NCI-H1694 (cell line): ENCODE measurements at regions not wholly inside any gene's neighbourhood (a gene's known extent, or its start where the extent isn't known, plus 50 kb on each side); places are given as distances from the start of the nearest gene placed in this dataset.
A peak's percentile ranks its signal among the peaks of the same experiment; 100 is the strongest.

Experiments used
- DNase-seq: peaks from one replicate; lab custom pipeline; 2025; lab: John Stamatoyannopoulos, UW

GRCh38 chr18:32621034-32621433 lies 150.4 kb upstream of the GAREM1 start:
- no peak for DNase-seq

- DNase-seq, result no peak
These were observed 147.9 kb upstream of the GAREM1 start for GRCh38 chr18:32618546-32618945.

GRCh38 chr18:32613821-32614220 lies 143.1 kb upstream of the GAREM1 start:
- no peak for DNase-seq

GRCh38 chr18:32612651-32613050 lies 142.0 kb upstream of the GAREM1 start:
- no peak for DNase-seq

GRCh38 chr18:32610176-32610575 lies 139.5 kb upstream of the GAREM1 start:
- no peak for DNase-seq

- DNase-seq, result no peak
These were observed 137.1 kb upstream of the GAREM1 start for GRCh38 chr18:32607816-32608215.

- DNase-seq, result no peak
These were observed 127.5 kb upstream of the GAREM1 start for GRCh38 chr18:32598144-32598543.

GRCh38 chr18:32596501-32596900 lies 125.8 kb upstream of the GAREM1 start:
- no peak for DNase-seq

GRCh38 chr18:32595832-32596231 lies 125.2 kb upstream of the GAREM1 start:
- no peak for DNase-seq

GRCh38 chr18:32588191-32588590 lies 117.5 kb upstream of the GAREM1 start:
- no peak for DNase-seq

- DNase-seq, result no peak
These were observed 112.7 kb upstream of the GAREM1 start for GRCh38 chr18:32583431-32583830.

- DNase-seq, result no peak
These were observed 111.8 kb upstream of the GAREM1 start for GRCh38 chr18:32582455-32582854.

- no peak for DNase-seq
These were observed 106.9 kb upstream of the GAREM1 start for GRCh38 chr18:32577561-32577960.

GRCh38 chr18:32576296-32576916 lies 105.7 kb upstream of the GAREM1 start:
- DNase-seq, result no peak

- no peak for DNase-seq
These were observed 96.3 kb upstream of the GAREM1 start for GRCh38 chr18:32566960-32567359.

GRCh38 chr18:32553640-32554365 lies 83.1 kb upstream of the GAREM1 start:
- no peak for DNase-seq

GRCh38 chr18:32553174-32553573 lies 82.5 kb upstream of the GAREM1 start:
- DNase-seq, result no peak

GRCh38 chr18:32552421-32553030 lies 81.8 kb upstream of the GAREM1 start:
- DNase-seq, result peak; percentile 47

- DNase-seq, result peak; percentile 1
These were observed 80.3 kb upstream of the GAREM1 start for GRCh38 chr18:32550963-32551362.

GRCh38 chr18:32549248-32550110 lies 78.8 kb upstream of the GAREM1 start:
- DNase-seq, result peak; percentile 19

- DNase-seq, result no peak
These were observed 78.0 kb upstream of the GAREM1 start for GRCh38 chr18:32548688-32549087.

GRCh38 chr18:32545631-32546030 lies 74.9 kb upstream of the GAREM1 start:
- DNase-seq, result no peak
